PC-9 (cell line): ENCODE measurements at regions not wholly inside any gene's neighbourhood (a gene's known extent, or its start where the extent isn't known, plus 50 kb on each side); places are given as distances from the start of the nearest gene placed in this dataset.

Experiments used
- EZH2 ChIP-seq: fragments of 200-600 bp; sonication (generic); IDR thresholded peaks from 2 replicates; pipeline ENCODE4 v1.8.0; 2017; ENCODE audit warnings: antibody characterized with exemption, low read depth
- TF ChIP-seq, protein P1 (sequence below): fragments of 200-600 bp; sonication (generic); conservative IDR thresholded peaks from 2 replicates; pipeline ENCODE4 v1.6.1; 2017; ENCODE audit warnings: mixed run types, antibody characterized with exemption, mild to moderate bottlenecking, moderate library complexity

DNA sequence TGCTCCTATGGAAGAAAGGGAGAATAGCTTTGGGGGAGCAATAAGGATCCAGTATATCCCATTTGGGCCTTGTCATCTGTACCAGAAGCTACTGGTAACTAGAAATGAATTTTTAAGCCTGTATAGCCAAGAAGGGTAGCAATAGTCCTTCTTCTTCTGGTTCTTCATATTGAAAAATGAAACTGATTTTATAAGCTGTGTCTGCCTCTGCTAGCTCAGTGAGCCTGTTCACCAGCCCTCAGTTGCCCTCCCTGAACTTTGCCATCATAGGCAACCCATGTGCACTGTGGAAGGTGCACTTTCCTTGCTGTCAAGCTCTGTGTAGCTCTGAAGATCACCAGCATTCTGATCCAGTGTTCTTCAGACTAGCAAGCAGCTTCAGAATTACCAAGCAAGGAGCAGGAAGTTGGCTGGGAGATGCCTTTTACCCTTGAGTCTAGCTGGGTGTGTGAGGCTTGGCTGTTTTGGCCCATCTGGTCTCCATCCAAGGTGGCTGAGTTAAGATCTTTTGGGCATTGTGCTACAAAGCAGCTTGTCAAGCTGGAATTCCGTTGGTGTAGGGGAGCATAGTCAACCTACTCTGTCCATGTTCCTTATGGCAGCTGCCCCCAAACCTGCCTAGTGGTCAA is 55.8 kb upstream of the MGAT5 start:
- TF ChIP-seq, protein P1, sequence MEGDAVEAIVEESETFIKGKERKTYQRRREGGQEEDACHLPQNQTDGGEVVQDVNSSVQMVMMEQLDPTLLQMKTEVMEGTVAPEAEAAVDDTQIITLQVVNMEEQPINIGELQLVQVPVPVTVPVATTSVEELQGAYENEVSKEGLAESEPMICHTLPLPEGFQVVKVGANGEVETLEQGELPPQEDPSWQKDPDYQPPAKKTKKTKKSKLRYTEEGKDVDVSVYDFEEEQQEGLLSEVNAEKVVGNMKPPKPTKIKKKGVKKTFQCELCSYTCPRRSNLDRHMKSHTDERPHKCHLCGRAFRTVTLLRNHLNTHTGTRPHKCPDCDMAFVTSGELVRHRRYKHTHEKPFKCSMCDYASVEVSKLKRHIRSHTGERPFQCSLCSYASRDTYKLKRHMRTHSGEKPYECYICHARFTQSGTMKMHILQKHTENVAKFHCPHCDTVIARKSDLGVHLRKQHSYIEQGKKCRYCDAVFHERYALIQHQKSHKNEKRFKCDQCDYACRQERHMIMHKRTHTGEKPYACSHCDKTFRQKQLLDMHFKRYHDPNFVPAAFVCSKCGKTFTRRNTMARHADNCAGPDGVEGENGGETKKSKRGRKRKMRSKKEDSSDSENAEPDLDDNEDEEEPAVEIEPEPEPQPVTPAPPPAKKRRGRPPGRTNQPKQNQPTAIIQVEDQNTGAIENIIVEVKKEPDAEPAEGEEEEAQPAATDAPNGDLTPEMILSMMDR, result no peak
- TF ChIP-seq EZH2, result no peak
